Spinal cord (tissue), 9 donors: ENCODE measurements at regions not wholly inside any gene's neighbourhood (a gene's known extent, or its start where the extent isn't known, plus 50 kb on each side); places are given as distances from the start of the nearest gene placed in this dataset.

Experiments
- DNase-seq, 6 donors: peaks; one replicate each; pipeline versions ENCODE4 v3.0.0 to v3.0.0-alpha.2; 2013 to 2015; ENCODE audit warnings: low spot score in 6 of 6, low read depth in 4 of 6
- H3K27ac ChIP-seq: one replicate; pipeline ENCODE4 v1.5.1; 2013; ENCODE audit warnings: low read depth, low read length, control low read depth
- H3K27me3 ChIP-seq: one replicate; pipeline ENCODE4 v1.6.1; 2013; ENCODE audit warnings: low read length; ENCODE audit not compliant: control insufficient read depth, insufficient read depth
- H3K36me3 ChIP-seq: one replicate; pipeline ENCODE4 v1.6.1; 2013; ENCODE audit warnings: low read length; ENCODE audit not compliant: control insufficient read depth, insufficient read depth
- H3K4me1 ChIP-seq: one replicate; pipeline ENCODE4 v1.6.1; 2013; ENCODE audit warnings: low read length; ENCODE audit not compliant: control insufficient read depth, insufficient read depth
- H3K4me3 ChIP-seq: one replicate; pipeline ENCODE4 v1.5.1; 2013; ENCODE audit warnings: low read depth, low read length, control low read depth
- H3K9me3 ChIP-seq: one replicate; pipeline ENCODE4 v1.6.1; 2013; ENCODE audit warnings: low read length; ENCODE audit not compliant: control insufficient read depth, insufficient read depth
- WGBS: methylation state at CpG from one replicate; pipeline ENCODE4 v1.1.5; 2013; ENCODE audit warnings: missing lambda C conversion rate; ENCODE audit not compliant: insufficient coverage; 5-methylcytosine and 5-hydroxymethylcytosine counted together
- donor health status: healthy.

- Histone ChIP-seq H3K4me1 (peaks cover 12% of the 10 kb centered on the region), H3K27me3 (peaks cover 25% of the 10 kb centered on the region), H3K36me3 (no peaks in the 10 kb centered on the region), H3K27ac (no peak overlapping the region), H3K4me3 (no peak overlapping the region), H3K9me3 (no peaks in the 10 kb centered on the region)
- 83% methylated on average over 1 of the region's 1 CpG for WGBS
- DNase-seq, result no peak
Measured at GRCh38 chr12:115609347-115609746, 668.1 kb downstream of the MED13L start.

GRCh38 chr12:115606040-115606439, 671.5 kb downstream of the MED13L start:
- WGBS, result 9% methylated on average over 13 of the region's 17 CpGs

GRCh38 chr12:115598871-115599811, 678.4 kb downstream of the MED13L start:
- peak in 3 of 6 donors; percentile 42 to 92 (median 81) for DNase-seq
- H3K36me3 ChIP-seq, result no peaks in the 10 kb centered on the region
- peak overlapping the region; percentile 31 for H3K4me3 ChIP-seq
- under 1% methylated on average over 25 of the region's 43 CpGs for WGBS
- H3K27me3 ChIP-seq, result no peaks in the 10 kb centered on the region
- no peaks in the 10 kb centered on the region for H3K9me3 ChIP-seq
- H3K27ac ChIP-seq, result no peak overlapping the region
- peaks cover 9% of the 10 kb centered on the region for H3K4me1 ChIP-seq

More at GRCh38 chr12:115606040-115606439, 671.5 kb downstream of the MED13L start:
- H3K4me3 ChIP-seq, result no peak overlapping the region
- no peaks in the 10 kb centered on the region for H3K9me3 ChIP-seq
- no peak overlapping the region for H3K27ac ChIP-seq
- H3K4me1 ChIP-seq, result peaks cover 4% of the 10 kb centered on the region
- DNase-seq, result peak in 2 of 6 donors; percentile 18 to 59
- peaks cover 25% of the 10 kb centered on the region for H3K27me3 ChIP-seq
- no peaks in the 10 kb centered on the region for H3K36me3 ChIP-seq

- WGBS, result no CpG with 5 or more reads among the region's 3 CpGs
- Histone ChIP-seq H3K27me3 (no peaks in the 10 kb centered on the region), H3K9me3 (no peaks in the 10 kb centered on the region)
Measured at GRCh38 chr12:115597157-115597712, 680.3 kb downstream of the MED13L start.

GRCh38 chr12:115588131-115588530, 689.4 kb downstream of the MED13L start:
- peak in 1 of 6 donors; percentile 80 for DNase-seq
- Histone ChIP-seq H3K4me1 (peaks cover 4% of the 10 kb centered on the region), H3K27me3 (no peaks in the 10 kb centered on the region), H3K4me3 (no peak overlapping the region), H3K36me3 (no peaks in the 10 kb centered on the region), H3K27ac (no peak overlapping the region), H3K9me3 (peaks cover 1% of the 10 kb centered on the region)
- WGBS, result 75% methylated on average over 5 of the region's 9 CpGs

More at GRCh38 chr12:115597157-115597712, 680.3 kb downstream of the MED13L start:
- no peak overlapping the region for H3K27ac ChIP-seq
- H3K4me1 ChIP-seq, result peaks cover 9% of the 10 kb centered on the region
- no peaks in the 10 kb centered on the region for H3K36me3 ChIP-seq
- no peak overlapping the region for H3K4me3 ChIP-seq
- no peak for DNase-seq

- H3K36me3 ChIP-seq, result no peaks in the 10 kb centered on the region
- H3K27ac ChIP-seq, result no peak overlapping the region
- WGBS, result 100% methylated on average over 1 of the region's 2 CpGs
- no peaks in the 10 kb centered on the region for H3K9me3 ChIP-seq
- DNase-seq, result no peak
- no peaks in the 10 kb centered on the region for H3K27me3 ChIP-seq
- no peak overlapping the region for H3K4me3 ChIP-seq
- H3K4me1 ChIP-seq, result peaks cover 4% of the 10 kb centered on the region
Measured at GRCh38 chr12:115584156-115584555, 693.3 kb downstream of the MED13L start.

GRCh38 chr12:115583591-115583990, 693.9 kb downstream of the MED13L start:
- 52% methylated on average over 10 of the region's 10 CpGs for WGBS

GRCh38 chr12:115577401-115577800, 700.1 kb downstream of the MED13L start:
- H3K4me3 ChIP-seq, result no peak overlapping the region
- no peaks in the 10 kb centered on the region for H3K9me3 ChIP-seq
- H3K27me3 ChIP-seq, result no peaks in the 10 kb centered on the region
- WGBS, result 76% methylated on average over 4 of the region's 6 CpGs
- no peak for DNase-seq
- no peaks in the 10 kb centered on the region for H3K4me1 ChIP-seq
- no peaks in the 10 kb centered on the region for H3K36me3 ChIP-seq
- no peak overlapping the region for H3K27ac ChIP-seq

More at GRCh38 chr12:115583591-115583990, 693.9 kb downstream of the MED13L start:
- Histone ChIP-seq H3K4me1 (peaks cover 4% of the 10 kb centered on the region), H3K9me3 (no peaks in the 10 kb centered on the region), H3K27ac (no peak overlapping the region), H3K27me3 (no peaks in the 10 kb centered on the region), H3K4me3 (no peak overlapping the region), H3K36me3 (no peaks in the 10 kb centered on the region)
- peak in 2 of 6 donors; percentile 17 to 81 for DNase-seq

- DNase-seq, result no peak
- no peaks in the 10 kb centered on the region for H3K27me3 ChIP-seq
- WGBS, result 74% methylated on average over 7 of the region's 7 CpGs
Measured at GRCh38 chr12:115574826-115575225, 702.7 kb downstream of the MED13L start.

More at GRCh38 chr12:115574826-115575225, 702.7 kb downstream of the MED13L start:
- peaks cover 7% of the 10 kb centered on the region for H3K4me1 ChIP-seq
- H3K27ac ChIP-seq, result no peak overlapping the region
- no peaks in the 10 kb centered on the region for H3K36me3 ChIP-seq
- no peak overlapping the region for H3K4me3 ChIP-seq
- H3K9me3 ChIP-seq, result no peaks in the 10 kb centered on the region
